ENCODE measurements at regions not wholly inside any gene's neighbourhood (a gene's known extent, or its start where the extent isn't known, plus 50 kb on each side); places are given as distances from the start of the nearest gene placed in this dataset.

DNA sequence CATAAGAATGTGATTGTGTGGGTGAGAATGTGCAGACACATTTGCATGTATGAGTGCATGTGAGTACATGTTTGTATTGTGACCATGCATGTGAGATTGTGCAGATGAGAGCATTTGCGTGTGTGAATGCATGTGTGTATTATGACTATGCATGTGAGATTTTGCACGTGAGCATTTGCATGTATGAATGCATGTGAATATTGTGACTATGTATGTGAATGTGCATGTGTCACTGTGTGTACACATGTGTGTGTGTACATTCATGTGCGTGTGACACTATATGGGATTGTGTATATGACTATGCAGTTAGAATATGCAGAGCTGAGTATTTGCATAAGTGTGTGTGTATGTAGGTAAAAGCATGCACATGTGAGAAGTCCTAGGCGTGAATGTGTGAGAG lies 381.3 kb upstream of the MAF start:
- DNase-seq (ENCODE audit: low spot score) = no peak

GRCh38 chr16:79980650-79981521 lies 380.3 kb upstream of the MAF start:
- no peak for DNase-seq (ENCODE audit: low spot score)

- no peak for DNase-seq (ENCODE audit: low spot score)
Measured at GRCh38 chr16:79977940-79978836, 377.7 kb upstream of the MAF start.

DNA sequence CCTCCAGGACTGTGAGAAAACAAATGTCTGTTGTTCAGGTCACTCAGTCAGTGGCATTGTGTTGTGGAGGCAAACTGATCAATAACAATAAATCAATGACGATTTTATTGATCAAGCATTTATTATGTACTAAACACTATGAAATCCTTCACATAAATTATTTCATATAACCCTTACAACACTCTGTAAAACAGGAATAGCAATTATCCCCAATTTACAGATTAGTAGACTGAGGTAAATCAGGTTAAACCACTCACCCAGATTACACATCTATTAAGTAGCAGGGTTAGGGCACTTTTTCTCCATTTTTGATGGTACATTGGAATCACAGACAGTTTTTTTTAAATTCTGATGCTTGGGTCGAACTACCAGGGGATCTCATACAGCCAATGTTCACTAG lies 372.8 kb upstream of the MAF start:
- DNase-seq (ENCODE audit: low spot score) = no peak

DNA sequence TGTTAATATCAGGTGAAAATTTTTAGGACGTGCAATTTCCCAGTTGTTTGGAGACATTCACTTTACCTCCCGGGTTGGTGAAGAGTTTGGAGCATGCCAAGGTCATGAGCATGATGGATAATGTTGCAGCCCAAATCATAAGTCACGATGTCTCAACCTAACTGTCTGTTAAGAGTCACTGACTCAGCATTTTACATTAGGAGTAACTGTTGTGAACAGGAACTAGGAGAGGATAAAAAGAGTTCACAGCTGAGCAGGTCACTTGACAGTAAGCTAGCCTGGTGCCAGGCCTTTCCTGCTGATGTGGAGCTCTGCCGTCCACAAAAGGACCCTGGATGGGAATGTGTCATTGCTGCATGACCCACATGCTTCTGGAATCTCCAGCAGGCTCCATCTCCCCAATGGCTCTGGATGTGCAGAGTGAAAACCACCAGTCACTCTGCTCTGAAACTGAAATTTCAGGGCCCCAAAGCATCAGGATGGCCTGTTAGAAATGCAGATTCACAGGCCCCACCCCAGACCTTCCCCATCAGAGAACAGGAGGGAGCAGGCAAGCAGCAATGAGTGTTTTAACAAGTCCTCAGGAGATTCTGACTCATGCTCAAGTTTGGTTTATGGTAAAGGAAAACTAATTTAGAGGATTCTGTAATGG lies 371.6 kb upstream of the MAF start:
- DNase-seq (ENCODE audit: low spot score) = no peak

GRCh38 chr16:79971237-79971572 lies 370.7 kb upstream of the MAF start:
- DNase-seq (ENCODE audit: low spot score) = no peak

GRCh38 chr16:79970551-79971236 lies 370.2 kb upstream of the MAF start:
- peak; percentile 50 for DNase-seq (ENCODE audit: low spot score)

DNA sequence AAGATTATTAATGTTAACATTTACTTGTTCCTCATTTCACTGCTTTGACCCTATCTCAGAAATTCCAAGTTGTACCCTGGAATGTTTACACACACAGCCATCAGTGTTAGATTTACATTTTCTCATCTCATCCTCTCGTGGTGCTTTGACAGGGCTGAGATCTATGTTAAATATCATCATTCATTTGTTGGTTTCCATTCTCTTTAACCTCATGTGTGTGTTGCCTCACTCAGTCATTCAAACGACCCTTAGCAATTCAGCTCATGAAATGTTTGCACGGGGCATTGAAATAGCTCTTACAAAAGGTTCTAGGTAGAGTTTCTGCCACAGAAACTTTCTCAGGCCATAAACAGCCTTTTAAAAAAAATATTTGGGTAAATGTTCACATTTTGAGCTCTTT lies 369.6 kb upstream of the MAF start:
- DNase-seq (ENCODE audit: low spot score) = no peak

- DNase-seq (ENCODE audit: low spot score) = no peak
Measured at GRCh38 chr16:79969458-79969857, 368.9 kb upstream of the MAF start.

GRCh38 chr16:79966226-79966625 lies 365.7 kb upstream of the MAF start:
- DNase-seq (ENCODE audit: low spot score) = no peak

GRCh38 chr16:79965718-79966117 lies 365.2 kb upstream of the MAF start:
- DNase-seq (ENCODE audit: low spot score) = no peak

DNA sequence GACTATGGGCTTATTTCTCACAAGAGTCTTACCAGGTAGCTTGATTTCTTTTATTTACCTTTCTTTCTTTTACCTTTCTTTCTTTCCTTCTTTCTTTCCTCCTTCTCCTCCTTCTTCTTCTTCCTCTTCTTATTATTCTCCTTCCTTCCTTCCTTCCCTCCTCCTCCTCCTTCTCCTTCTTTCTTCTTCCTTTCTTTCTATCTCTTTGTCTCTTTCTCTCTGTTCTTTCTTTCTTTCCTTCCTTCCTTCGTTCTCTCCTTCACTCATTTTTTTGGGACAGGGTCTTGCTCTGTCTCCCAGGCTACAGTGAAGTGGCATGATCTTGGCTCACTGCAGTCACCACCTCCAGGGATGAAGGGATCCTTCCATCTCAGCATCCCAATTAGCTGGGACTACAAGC lies 363.6 kb upstream of the MAF start:
- DNase-seq (ENCODE audit: low spot score) = no peak

- no peak for DNase-seq (ENCODE audit: low spot score)
Measured at GRCh38 chr16:79962962-79963361, 362.4 kb upstream of the MAF start.

- DNase-seq (ENCODE audit: low spot score) = no peak
Measured at GRCh38 chr16:79959226-79959625, 358.7 kb upstream of the MAF start.

GRCh38 chr16:79954921-79955705 lies 354.6 kb upstream of the MAF start:
- no peak for DNase-seq (ENCODE audit: low spot score)

GRCh38 chr16:79950932-79951719 lies 350.6 kb upstream of the MAF start:
- DNase-seq (ENCODE audit: low spot score) = no peak

DNA sequence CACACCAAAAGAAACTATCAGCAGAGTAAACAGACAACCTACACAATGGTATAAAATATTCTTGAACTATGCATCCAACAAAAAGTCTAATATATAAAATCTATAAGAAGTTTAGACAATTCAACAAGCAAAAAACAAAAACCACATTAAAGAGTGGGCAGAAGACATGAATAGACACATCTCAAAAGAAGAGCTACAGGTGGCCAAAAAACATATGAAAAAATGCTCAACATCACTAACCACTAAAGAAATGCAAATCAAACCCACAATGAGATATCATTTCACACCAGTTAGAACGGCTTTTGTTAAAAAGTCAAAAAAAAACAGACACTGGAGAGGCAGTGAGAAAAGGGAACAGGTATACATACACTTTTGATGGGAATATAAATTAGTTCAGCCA lies 348.9 kb upstream of the MAF start:
- DNase-seq (ENCODE audit: low spot score) = no peak

- DNase-seq (ENCODE audit: low spot score) = no peak
Measured at GRCh38 chr16:79947771-79948170, 347.2 kb upstream of the MAF start.

DNA sequence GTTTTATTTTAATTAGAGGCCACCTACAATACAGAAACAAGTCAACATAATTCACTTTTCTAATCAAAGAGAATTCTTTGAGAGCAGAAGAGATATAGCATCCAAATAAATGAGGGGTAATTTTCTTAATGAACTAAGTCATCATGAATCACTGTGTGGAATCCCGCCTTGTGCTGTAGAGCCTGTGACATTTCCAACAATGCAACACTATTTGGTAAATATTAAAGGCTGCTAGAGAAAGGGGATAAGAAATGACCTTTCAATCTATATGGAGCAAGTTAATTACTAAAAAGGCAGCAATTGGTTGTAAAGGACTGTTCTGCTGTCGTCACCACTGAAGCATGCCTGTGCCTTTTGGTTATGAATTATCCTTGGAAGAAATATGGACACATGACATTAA lies 345.7 kb upstream of the MAF start:
- DNase-seq (ENCODE audit: low spot score) = no peak

DNA sequence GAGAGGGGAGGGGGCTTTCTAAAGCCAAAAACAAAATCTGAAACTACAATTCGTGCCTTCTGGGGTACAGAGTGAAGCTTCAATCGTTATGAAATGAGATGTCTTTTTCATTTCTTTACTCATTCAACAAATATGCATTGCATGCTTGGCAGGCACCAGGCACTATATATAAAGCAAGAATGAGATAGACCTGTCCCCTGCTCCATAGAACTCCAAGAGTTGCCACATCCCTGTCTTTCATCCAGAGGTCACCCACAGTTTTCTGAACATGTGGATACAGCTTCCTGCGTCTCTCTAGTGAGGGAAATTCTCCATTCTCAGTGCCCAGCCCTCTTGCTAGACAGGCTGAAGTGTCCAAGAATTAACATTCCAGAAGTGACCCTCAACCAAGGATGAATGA lies 343.2 kb upstream of the MAF start:
- DNase-seq (ENCODE audit: low spot score) = no peak

Data from ureter (tissue), 1 donor.